ENCODE measurements at regions not wholly inside any gene's neighbourhood (a gene's known extent, or its start where the extent isn't known, plus 50 kb on each side); places are given as distances from the start of the nearest gene placed in this dataset.
"Not testable (repeated sequence)": the region's sequence is repeated elsewhere in the genome, so short reads cannot be mapped to it uniquely, and the experiment has no call there.

- no peak overlapping the region for H3K4me3 Mint-ChIP-seq (ENCODE audit: unreplicated experiment)
- H3K36me3 Mint-ChIP-seq (ENCODE audit: insufficient read depth, unreplicated experiment): peaks cover 3% of the 10 kb centered on the region
- TF ChIP-seq CTCF (IDR thresholded peaks at IDR 0.05; ENCODE audit: unreplicated experiment): no peak
- ChIA-PET CTCF (no interaction called here), POLR2A (no interaction called here)
- no peaks in the 10 kb centered on the region for H3K9me3 Mint-ChIP-seq (ENCODE audit: unreplicated experiment)
- no TSS peak for BruUV-seq (replicated peaks)
- H3K27ac Mint-ChIP-seq (ENCODE audit: low read depth, unreplicated experiment): no peak overlapping the region
- no peaks in the 10 kb centered on the region for H3K27me3 Mint-ChIP-seq (ENCODE audit: insufficient read depth, unreplicated experiment)
- no peaks in the 10 kb centered on the region for H3K4me1 Mint-ChIP-seq (ENCODE audit: insufficient read depth, unreplicated experiment)
- DNase-seq (ENCODE audit: unreplicated experiment): no peak
- intact Hi-C loops (cut with micrococcal nuclease): no loop called here
These were observed 75.9 kb downstream of the NAA11 start for GRCh38 chr4:79249881-79250503.

GRCh38 chr4:79248610-79249009 lies 77.3 kb downstream of the NAA11 start:
- no peak for DNase-seq (ENCODE audit: unreplicated experiment)
- no TSS peak for BruUV-seq (replicated peaks)
- Mint-ChIP-seq H3K4me3 (ENCODE audit: unreplicated experiment) (no peak overlapping the region), H3K9me3 (ENCODE audit: unreplicated experiment) (peaks cover 3% of the 10 kb centered on the region), H3K27me3 (ENCODE audit: insufficient read depth, unreplicated experiment) (no peaks in the 10 kb centered on the region), H3K4me1 (ENCODE audit: insufficient read depth, unreplicated experiment) (no peaks in the 10 kb centered on the region), H3K36me3 (ENCODE audit: insufficient read depth, unreplicated experiment) (peaks cover 6% of the 10 kb centered on the region), H3K27ac (ENCODE audit: low read depth, unreplicated experiment) (no peak overlapping the region)
- no peak for TF ChIP-seq CTCF (IDR thresholded peaks at IDR 0.05; ENCODE audit: unreplicated experiment)
- POLR2A ChIA-PET: no interaction called here
- intact Hi-C loops (cut with micrococcal nuclease): no loop called here
- CTCF ChIA-PET: no interaction called here

- no peak for TF ChIP-seq CTCF (IDR thresholded peaks at IDR 0.05; ENCODE audit: unreplicated experiment)
- H3K36me3 Mint-ChIP-seq (ENCODE audit: insufficient read depth, unreplicated experiment): peaks cover 8% of the 10 kb centered on the region
- no peaks in the 10 kb centered on the region for H3K4me1 Mint-ChIP-seq (ENCODE audit: insufficient read depth, unreplicated experiment)
- H3K4me3 Mint-ChIP-seq (ENCODE audit: unreplicated experiment): no peak overlapping the region
- no peak for DNase-seq (ENCODE audit: unreplicated experiment)
- no peak overlapping the region for H3K27ac Mint-ChIP-seq (ENCODE audit: low read depth, unreplicated experiment)
- peaks cover 8% of the 10 kb centered on the region for H3K9me3 Mint-ChIP-seq (ENCODE audit: unreplicated experiment)
- CTCF ChIA-PET: no interaction called here
- POLR2A ChIA-PET: no interaction called here
- BruUV-seq (replicated peaks): no TSS peak
- H3K27me3 Mint-ChIP-seq (ENCODE audit: insufficient read depth, unreplicated experiment): no peaks in the 10 kb centered on the region
- intact Hi-C loops (cut with micrococcal nuclease): no loop called here
These were observed 78.0 kb downstream of the NAA11 start for GRCh38 chr4:79247695-79248394.

GRCh38 chr4:79245200-79245940 lies 80.5 kb downstream of the NAA11 start:
- H3K4me1 Mint-ChIP-seq (ENCODE audit: insufficient read depth, unreplicated experiment); DNase-seq (ENCODE audit: unreplicated experiment); H3K4me3 Mint-ChIP-seq (ENCODE audit: unreplicated experiment); POLR2A ChIA-PET; CTCF ChIA-PET; H3K36me3 Mint-ChIP-seq (ENCODE audit: insufficient read depth, unreplicated experiment); intact Hi-C loops (cut with micrococcal nuclease); H3K27me3 Mint-ChIP-seq (ENCODE audit: insufficient read depth, unreplicated experiment); H3K27ac Mint-ChIP-seq (ENCODE audit: low read depth, unreplicated experiment); BruUV-seq (replicated peaks); H3K9me3 Mint-ChIP-seq (ENCODE audit: unreplicated experiment): not testable (repeated sequence)

All from MCF 10A (cell line).